RWPE2 (cell line): ENCODE measurements at regions not wholly inside any gene's neighbourhood (a gene's known extent, or its start where the extent isn't known, plus 50 kb on each side); places are given as distances from the start of the nearest gene placed in this dataset.
"Not testable (repeated sequence)": the region's sequence is repeated elsewhere in the genome, so short reads cannot be mapped to it uniquely, and the experiment has no call there.

Experiments used
- ATAC-seq: fragments of 200-7000 bp; cut with Tn5 transposase; 3 replicates; pipeline ENCODE4 v1.9.1; 2021; ENCODE audit warnings: low read depth
- DNase-seq: peaks from one replicate; pipeline ENCODE4 v3.0.0-alpha.2; 2020; ENCODE audit warnings: low spot score
- H3K27ac ChIP-seq: fragments of 450-650 bp; 2 replicates; pipeline ENCODE4 v1.5.1; 2017; ENCODE audit warnings: mild to moderate bottlenecking; ENCODE audit not compliant: poor library complexity, severe bottlenecking
- H3K27me3 ChIP-seq: fragments of 250-450 bp; sonication (Bioruptor Pico); 2 replicates; pipeline ENCODE4 v1.5.1; 2021; ENCODE audit warnings: mild to moderate bottlenecking, moderate library complexity; ENCODE audit not compliant: insufficient read depth, poor library complexity, severe bottlenecking
- H3K36me3 ChIP-seq: fragments of 250-450 bp; sonication (Bioruptor Pico); 2 replicates; pipeline ENCODE4 v1.5.1; 2020; ENCODE audit warnings: low read depth, mild to moderate bottlenecking, moderate library complexity
- H3K4me1 ChIP-seq: fragments of 250-450 bp; sonication (Bioruptor Pico); 2 replicates; pipeline ENCODE4 v1.5.1; 2021; ENCODE audit warnings: mild to moderate bottlenecking, moderate library complexity; ENCODE audit not compliant: insufficient read depth, poor library complexity, severe bottlenecking
- H3K4me3 ChIP-seq: fragments of 250-450 bp; sonication (Bioruptor Pico); 2 replicates; pipeline ENCODE4 v1.5.1; 2021; ENCODE audit warnings: mild to moderate bottlenecking, moderate library complexity; ENCODE audit not compliant: severe bottlenecking
- H3K9me3 ChIP-seq: fragments of 250-450 bp; sonication (Bioruptor Pico); 2 replicates; pipeline ENCODE4 v1.5.1; 2021; ENCODE audit warnings: mild to moderate bottlenecking, moderate library complexity; ENCODE audit not compliant: severe bottlenecking
- CTCF ChIP-seq: fragments of 450-650 bp; IDR thresholded peaks from one replicate; pipeline ENCODE4 v1.5.1; 2017; ENCODE audit warnings: mild to moderate bottlenecking, moderate library complexity; ENCODE audit not compliant: poor library complexity, severe bottlenecking

GRCh38 chr6:170147832-170148708 is 142.8 kb downstream of the DLL1 start:
- no peak for TF ChIP-seq CTCF
- H3K36me3 ChIP-seq, result no peaks in the 10 kb centered on the region
- DNase-seq (no peak), ATAC-seq (no peak)
- H3K27me3 ChIP-seq, result no peaks in the 10 kb centered on the region
- no peaks in the 10 kb centered on the region for H3K9me3 ChIP-seq
- no peak overlapping the region for H3K4me3 ChIP-seq
- no peak overlapping the region for H3K27ac ChIP-seq
- peaks cover 12% of the 10 kb centered on the region for H3K4me1 ChIP-seq

- no peak for DNase-seq
- no peak overlapping the region for H3K27ac ChIP-seq
- H3K36me3 ChIP-seq, result no peaks in the 10 kb centered on the region
- ATAC-seq, result peak; percentile 55
- H3K4me1 ChIP-seq, result peaks cover 6% of the 10 kb centered on the region
- no peaks in the 10 kb centered on the region for H3K9me3 ChIP-seq
- TF ChIP-seq CTCF, result no peak
- no peak overlapping the region for H3K4me3 ChIP-seq
- no peaks in the 10 kb centered on the region for H3K27me3 ChIP-seq
Measured at GRCh38 chr6:170147056-170147787, 143.7 kb downstream of the DLL1 start.

GRCh38 chr6:170146640-170147039 is 144.2 kb downstream of the DLL1 start:
- no peaks in the 10 kb centered on the region for H3K9me3 ChIP-seq
- DNase-seq (no peak), ATAC-seq (peak; percentile 17; the same call in 2 of the 3 replicates)
- H3K27ac ChIP-seq, result no peak overlapping the region
- H3K4me1 ChIP-seq, result peaks cover 6% of the 10 kb centered on the region
- no peaks in the 10 kb centered on the region for H3K27me3 ChIP-seq
- no peaks in the 10 kb centered on the region for H3K36me3 ChIP-seq
- no peak for TF ChIP-seq CTCF
- no peak overlapping the region for H3K4me3 ChIP-seq

- not testable (repeated sequence) for H3K36me3 ChIP-seq, ATAC-seq, H3K27me3 ChIP-seq, DNase-seq, H3K4me3 ChIP-seq, H3K4me1 ChIP-seq, H3K27ac ChIP-seq, H3K9me3 ChIP-seq
Measured at GRCh38 chr6:170146131-170146530, 144.7 kb downstream of the DLL1 start.

- H3K4me3 ChIP-seq, H3K9me3 ChIP-seq, H3K36me3 ChIP-seq, DNase-seq, ATAC-seq, H3K27ac ChIP-seq, H3K4me1 ChIP-seq, H3K27me3 ChIP-seq: not testable (repeated sequence)
Measured at GRCh38 chr6:170145716-170146115, 145.2 kb downstream of the DLL1 start.
